ENCODE measurements at regions not wholly inside any gene's neighbourhood (a gene's known extent, or its start where the extent isn't known, plus 50 kb on each side); places are given as distances from the start of the nearest gene placed in this dataset.

DNA sequence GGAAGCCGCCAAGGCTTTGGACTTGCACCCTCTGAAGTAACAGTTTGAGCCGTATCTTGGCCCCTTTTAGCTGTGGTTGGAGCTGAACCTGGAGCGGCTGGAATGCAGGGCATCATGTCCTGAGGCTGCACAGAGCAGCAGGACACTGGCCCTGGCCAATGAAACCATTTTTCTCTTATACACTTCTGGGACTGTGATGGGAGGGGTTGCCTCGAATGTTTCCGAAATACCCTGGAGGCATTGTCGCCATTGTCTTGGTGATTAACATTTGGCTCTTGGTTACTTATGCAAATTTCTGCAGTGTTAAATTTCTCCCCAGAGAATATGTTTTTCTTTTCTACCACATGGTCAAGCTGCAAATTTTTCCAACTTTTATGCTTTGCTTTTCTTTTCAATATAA, 137.2 kb downstream of the MAGEC1 start:
- no peak overlapping the region for H3K4me2 ChIP-seq (ENCODE audit: insufficient read depth, low read length)
- H3K36me3 ChIP-seq (ENCODE audit: insufficient read depth, low read length) = no peaks in the 10 kb centered on the region
- TF ChIP-seq, protein P1, sequence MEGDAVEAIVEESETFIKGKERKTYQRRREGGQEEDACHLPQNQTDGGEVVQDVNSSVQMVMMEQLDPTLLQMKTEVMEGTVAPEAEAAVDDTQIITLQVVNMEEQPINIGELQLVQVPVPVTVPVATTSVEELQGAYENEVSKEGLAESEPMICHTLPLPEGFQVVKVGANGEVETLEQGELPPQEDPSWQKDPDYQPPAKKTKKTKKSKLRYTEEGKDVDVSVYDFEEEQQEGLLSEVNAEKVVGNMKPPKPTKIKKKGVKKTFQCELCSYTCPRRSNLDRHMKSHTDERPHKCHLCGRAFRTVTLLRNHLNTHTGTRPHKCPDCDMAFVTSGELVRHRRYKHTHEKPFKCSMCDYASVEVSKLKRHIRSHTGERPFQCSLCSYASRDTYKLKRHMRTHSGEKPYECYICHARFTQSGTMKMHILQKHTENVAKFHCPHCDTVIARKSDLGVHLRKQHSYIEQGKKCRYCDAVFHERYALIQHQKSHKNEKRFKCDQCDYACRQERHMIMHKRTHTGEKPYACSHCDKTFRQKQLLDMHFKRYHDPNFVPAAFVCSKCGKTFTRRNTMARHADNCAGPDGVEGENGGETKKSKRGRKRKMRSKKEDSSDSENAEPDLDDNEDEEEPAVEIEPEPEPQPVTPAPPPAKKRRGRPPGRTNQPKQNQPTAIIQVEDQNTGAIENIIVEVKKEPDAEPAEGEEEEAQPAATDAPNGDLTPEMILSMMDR (IDR thresholded peaks at IDR 0.05; ENCODE audit: extremely low read depth, low read depth, low read length) = no peak
- H3K27me3 ChIP-seq (ENCODE audit: insufficient read depth, low read length) = no peaks in the 10 kb centered on the region
- no peaks in the 10 kb centered on the region for H4K20me1 ChIP-seq (ENCODE audit: insufficient read depth, low read length)
- H3K4me3 ChIP-seq (ENCODE audit: insufficient read depth, low read length) = no peak overlapping the region
- no peaks in the 10 kb centered on the region for H3K4me1 ChIP-seq (ENCODE audit: insufficient read depth, low read length)
- no peaks in the 10 kb centered on the region for H3K79me2 ChIP-seq (ENCODE audit: insufficient read depth, low read length)
- H2AFZ ChIP-seq (ENCODE audit: low read length) = no peak overlapping the region
- no peak for DNase-seq (ENCODE audit: insufficient read length, low spot score, missing footprints)
- no peak overlapping the region for H3K27ac ChIP-seq (ENCODE audit: low read depth, low read length)
- no peaks in the 10 kb centered on the region for H3K9me3 ChIP-seq (ENCODE audit: low read depth, low read length)

DNA sequence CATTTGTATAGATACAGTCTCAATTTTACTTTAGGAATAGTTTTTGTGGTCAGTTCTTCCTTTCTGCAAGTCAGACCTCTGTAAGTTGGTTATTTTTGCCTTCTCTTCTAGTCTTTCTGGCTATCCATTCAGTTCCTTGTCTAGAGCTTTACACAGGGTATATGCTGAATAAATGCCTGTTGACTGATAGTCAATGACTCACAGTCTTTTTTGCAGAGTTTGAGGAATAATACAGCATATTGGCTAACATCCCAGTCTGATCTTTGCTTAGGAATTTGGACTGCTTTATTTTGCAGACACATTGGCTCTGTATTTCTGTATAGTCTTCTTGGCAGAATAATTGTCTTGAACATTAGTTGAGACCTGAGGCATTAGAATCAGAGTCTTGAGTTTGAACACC, 132.4 kb downstream of the MAGEC1 start:
- Histone ChIP-seq H3K4me1 (ENCODE audit: insufficient read depth, low read length) (no peaks in the 10 kb centered on the region), H3K4me2 (ENCODE audit: insufficient read depth, low read length) (no peak overlapping the region), H3K4me3 (ENCODE audit: insufficient read depth, low read length) (no peak overlapping the region), H3K79me2 (ENCODE audit: insufficient read depth, low read length) (no peaks in the 10 kb centered on the region), H3K27me3 (ENCODE audit: insufficient read depth, low read length) (no peaks in the 10 kb centered on the region), H3K9me3 (ENCODE audit: low read depth, low read length) (no peaks in the 10 kb centered on the region), H2AFZ (ENCODE audit: low read length) (no peak overlapping the region), H4K20me1 (ENCODE audit: insufficient read depth, low read length) (no peaks in the 10 kb centered on the region), H3K36me3 (ENCODE audit: insufficient read depth, low read length) (no peaks in the 10 kb centered on the region), H3K27ac (ENCODE audit: low read depth, low read length) (no peak overlapping the region)
- DNase-seq (ENCODE audit: insufficient read length, low spot score, missing footprints) = no peak
- TF ChIP-seq, protein P1 (IDR thresholded peaks at IDR 0.05; ENCODE audit: extremely low read depth, low read depth, low read length) = no peak

DNA sequence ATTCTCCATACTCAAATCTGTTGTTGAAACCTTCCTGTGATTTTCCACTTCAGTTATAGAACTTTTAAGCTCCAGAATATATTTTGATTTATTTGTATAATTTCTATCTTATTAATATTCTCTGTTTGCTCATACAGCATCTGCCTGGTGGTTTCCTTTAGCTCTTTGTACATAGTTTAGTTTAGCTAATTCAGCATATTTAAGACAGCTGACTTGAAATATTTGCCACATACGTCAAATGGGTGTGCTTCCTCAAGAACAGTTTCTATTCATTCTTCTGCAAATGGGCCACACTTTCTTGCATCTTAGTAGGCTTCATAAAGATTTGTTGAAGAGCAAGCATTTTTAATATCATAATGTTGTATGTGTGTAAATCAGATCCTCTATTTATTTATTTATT, 101.8 kb downstream of the MAGEC1 start:
- Histone ChIP-seq H3K27me3 (ENCODE audit: insufficient read depth, low read length) (no peaks in the 10 kb centered on the region), H3K4me1 (ENCODE audit: insufficient read depth, low read length) (no peaks in the 10 kb centered on the region), H4K20me1 (ENCODE audit: insufficient read depth, low read length) (no peaks in the 10 kb centered on the region), H3K27ac (ENCODE audit: low read depth, low read length) (no peak overlapping the region), H2AFZ (ENCODE audit: low read length) (no peak overlapping the region), H3K4me2 (ENCODE audit: insufficient read depth, low read length) (no peak overlapping the region), H3K9me3 (ENCODE audit: low read depth, low read length) (peaks cover 2% of the 10 kb centered on the region), H3K36me3 (ENCODE audit: insufficient read depth, low read length) (no peaks in the 10 kb centered on the region), H3K79me2 (ENCODE audit: insufficient read depth, low read length) (no peaks in the 10 kb centered on the region), H3K4me3 (ENCODE audit: insufficient read depth, low read length) (no peak overlapping the region)
- DNase-seq (ENCODE audit: insufficient read length, low spot score, missing footprints) = no peak
- TF ChIP-seq, protein P1 (IDR thresholded peaks at IDR 0.05; ENCODE audit: extremely low read depth, low read depth, low read length) = no peak

DNA sequence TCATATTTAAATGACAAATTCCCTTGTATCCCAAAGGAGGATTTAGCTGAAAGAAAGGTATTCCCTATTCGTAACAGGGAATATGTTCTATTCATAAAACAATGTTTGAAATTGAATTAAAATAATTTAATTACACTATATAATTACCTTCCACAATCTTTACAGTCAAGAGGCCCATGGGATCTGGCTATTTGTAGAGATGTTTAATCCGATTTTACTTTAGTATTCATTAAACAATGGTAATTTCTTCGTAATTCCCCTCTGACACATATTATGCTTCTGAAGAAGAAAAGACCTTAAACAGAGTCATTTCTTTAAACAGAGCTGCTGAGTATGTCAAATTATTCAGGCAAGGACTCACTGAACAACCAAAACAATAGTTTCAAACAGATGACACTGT, 98.8 kb downstream of the MAGEC1 start:
- Histone ChIP-seq H3K79me2 (ENCODE audit: insufficient read depth, low read length) (no peaks in the 10 kb centered on the region), H3K4me1 (ENCODE audit: insufficient read depth, low read length) (no peaks in the 10 kb centered on the region), H4K20me1 (ENCODE audit: insufficient read depth, low read length) (no peaks in the 10 kb centered on the region), H2AFZ (ENCODE audit: low read length) (no peak overlapping the region), H3K4me3 (ENCODE audit: insufficient read depth, low read length) (no peak overlapping the region), H3K9me3 (ENCODE audit: low read depth, low read length) (no peaks in the 10 kb centered on the region), H3K36me3 (ENCODE audit: insufficient read depth, low read length) (no peaks in the 10 kb centered on the region), H3K27ac (ENCODE audit: low read depth, low read length) (no peak overlapping the region), H3K27me3 (ENCODE audit: insufficient read depth, low read length) (no peaks in the 10 kb centered on the region), H3K4me2 (ENCODE audit: insufficient read depth, low read length) (no peak overlapping the region)
- DNase-seq (ENCODE audit: insufficient read length, low spot score, missing footprints) = no peak
- TF ChIP-seq, protein P1 (IDR thresholded peaks at IDR 0.05; ENCODE audit: extremely low read depth, low read depth, low read length) = no peak
